ENCODE measurements at regions not wholly inside any gene's neighbourhood (a gene's known extent, or its start where the extent isn't known, plus 50 kb on each side); places are given as distances from the start of the nearest gene placed in this dataset.
"Not testable (repeated sequence)": the region's sequence is repeated elsewhere in the genome, so short reads cannot be mapped to it uniquely, and the experiment has no call there.

DNA sequence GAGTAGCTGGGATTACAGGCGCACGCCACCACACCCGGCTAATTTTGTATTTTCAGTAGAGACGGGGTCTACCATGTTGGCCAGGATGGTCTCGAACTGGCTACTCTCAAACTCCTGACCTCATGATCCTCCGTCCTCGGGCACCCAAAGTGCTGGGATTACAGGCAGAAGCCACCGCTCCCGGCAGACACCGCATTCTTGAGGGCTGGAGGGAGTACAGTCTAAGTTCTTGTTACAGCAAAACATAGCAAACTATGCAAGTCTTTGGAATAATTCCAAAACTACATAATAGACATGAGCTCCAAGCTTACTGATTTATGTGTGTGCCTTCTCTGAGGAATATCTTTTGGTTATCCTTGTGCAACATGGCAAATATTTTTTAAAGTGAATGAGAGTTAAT is 299.1 kb upstream of the ZNF658 start:
- H3K36me3 ChIP-seq; intact Hi-C loops (cut with DNase I); H3K4me3 ChIP-seq; H3K9me3 ChIP-seq; H3K4me1 ChIP-seq; H3K27ac ChIP-seq; H3K27me3 ChIP-seq: not testable (repeated sequence)
- DNase-seq, result peak; percentile 40
- 79 to 80% methylated on average over 10 of the region's 10 CpGs for WGBS, 2 donors

DNA sequence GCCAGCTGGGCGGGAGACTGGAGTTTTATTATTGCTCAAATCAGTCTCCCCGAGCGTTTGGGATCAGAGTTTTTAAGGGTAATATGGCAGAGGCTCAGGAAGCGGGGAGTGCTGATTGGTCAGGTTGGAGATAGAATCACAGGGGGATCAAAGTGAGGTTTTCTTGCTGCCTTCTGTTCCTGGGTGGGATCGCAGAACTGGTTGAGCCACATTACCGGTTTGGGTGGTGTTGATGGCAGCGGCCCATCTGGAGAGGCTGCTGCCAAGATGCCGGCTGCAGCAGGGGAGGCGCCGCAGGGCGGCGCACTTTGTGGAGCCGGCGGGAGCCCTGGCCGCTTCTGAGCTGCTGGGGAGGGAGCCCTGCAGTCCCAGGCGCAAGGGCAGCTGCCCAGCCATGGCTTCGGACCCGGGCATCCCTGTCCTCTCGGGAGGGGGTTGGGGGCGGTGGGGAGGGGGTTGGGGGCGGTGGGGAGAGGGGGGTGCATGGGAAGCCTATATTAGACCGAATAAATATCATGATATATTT is 268.9 kb upstream of the ZNF658 start:
- H3K4me3 ChIP-seq; intact Hi-C loops (cut with DNase I); H3K27me3 ChIP-seq; H3K27ac ChIP-seq; DNase-seq; H3K4me1 ChIP-seq; H3K9me3 ChIP-seq; H3K36me3 ChIP-seq: not testable (repeated sequence)
- 51 to 68% methylated on average over 5 of the region's 22 CpGs for WGBS, 2 donors

DNA sequence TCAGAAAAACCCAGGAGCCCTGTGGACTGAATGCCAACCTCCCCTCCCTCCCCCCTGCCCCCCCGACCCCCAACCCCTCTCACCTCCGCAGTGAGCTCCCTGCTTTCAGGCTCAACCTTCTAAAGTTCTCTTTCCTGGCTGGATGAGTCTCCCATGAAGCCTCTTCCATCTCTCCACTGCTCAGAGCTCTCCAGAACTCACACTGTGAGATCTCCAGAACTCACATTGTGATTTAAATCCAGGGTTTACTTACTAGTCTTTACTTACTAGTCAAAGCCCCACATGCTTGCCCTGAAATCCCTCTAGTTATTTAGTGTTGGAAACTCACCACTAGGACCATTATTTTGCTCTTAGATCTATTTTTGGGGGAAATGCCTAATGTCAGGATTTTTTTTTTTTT is 252.8 kb upstream of the ZNF658 start:
- intact Hi-C loops (cut with DNase I); H3K4me1 ChIP-seq: not testable (repeated sequence)
- no CpG with 5 or more reads among the region's 2 CpGs for WGBS, 2 donors

DNA sequence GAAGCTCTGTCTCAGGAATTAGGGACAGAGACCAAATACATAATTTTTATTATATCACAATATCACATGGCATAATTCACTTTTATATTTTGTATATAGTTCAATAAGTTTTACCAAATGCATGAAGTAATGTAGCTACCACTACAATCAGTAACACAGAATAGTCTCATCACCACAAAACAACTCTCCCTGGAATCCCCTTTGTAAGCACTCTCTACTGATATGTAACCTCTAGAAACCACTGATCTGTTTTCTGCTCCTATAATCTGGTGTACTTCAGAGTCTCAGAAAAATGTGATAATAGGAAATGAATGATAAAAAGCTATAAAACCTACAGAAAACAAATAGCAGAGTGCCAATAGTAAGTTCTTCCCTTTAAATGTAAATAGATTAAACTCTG is 210.3 kb upstream of the ZNF658 start:
- H3K27me3 ChIP-seq; intact Hi-C loops (cut with DNase I); H3K36me3 ChIP-seq; H3K27ac ChIP-seq; DNase-seq; H3K9me3 ChIP-seq; H3K4me1 ChIP-seq; H3K4me3 ChIP-seq: not testable (repeated sequence)

More for the DNA sequence above, 252.8 kb upstream of the ZNF658 start:
- H3K36me3 ChIP-seq, H3K27ac ChIP-seq, DNase-seq, H3K4me3 ChIP-seq, H3K9me3 ChIP-seq, H3K27me3 ChIP-seq: not testable (repeated sequence)

DNA sequence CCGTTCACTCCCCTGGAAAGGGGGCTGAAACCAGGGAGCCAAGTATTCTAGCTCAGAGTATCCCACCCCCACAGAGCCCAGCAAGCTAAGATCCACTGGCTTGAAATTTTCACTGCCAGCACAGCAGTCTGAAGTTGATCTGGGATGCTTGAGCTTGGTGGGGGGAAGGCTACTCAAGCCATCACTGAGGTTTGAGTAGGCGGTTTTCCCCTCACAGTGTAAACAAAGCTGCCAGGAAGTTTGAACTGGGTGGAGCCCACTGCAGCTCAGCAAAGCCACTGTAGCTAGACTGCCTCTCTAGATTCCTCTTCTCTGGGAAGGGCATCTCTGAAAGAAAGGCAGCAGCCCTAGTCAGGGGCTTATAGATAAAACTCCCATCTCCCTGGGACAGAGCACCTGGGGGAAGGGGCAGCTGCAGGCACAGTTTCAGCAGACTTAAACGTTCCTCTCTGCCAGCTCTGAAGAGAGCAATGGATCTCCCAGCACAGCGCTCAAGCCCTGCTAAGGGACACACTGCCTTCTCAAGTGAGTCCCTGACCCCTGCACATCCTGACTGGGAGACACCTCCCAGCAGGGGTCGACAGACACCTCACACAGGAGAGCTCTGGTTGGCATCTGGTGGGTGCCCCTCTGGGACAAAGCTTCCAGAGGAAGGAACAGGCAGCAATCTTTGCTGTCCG is 204.8 kb upstream of the ZNF658 start:
- H3K4me1 ChIP-seq; intact Hi-C loops (cut with DNase I); H3K4me3 ChIP-seq; DNase-seq; H3K27ac ChIP-seq; H3K27me3 ChIP-seq; H3K9me3 ChIP-seq; H3K36me3 ChIP-seq: not testable (repeated sequence)
- WGBS, 2 donors, result 56% methylated on average over 2 of the region's 6 CpGs

DNA sequence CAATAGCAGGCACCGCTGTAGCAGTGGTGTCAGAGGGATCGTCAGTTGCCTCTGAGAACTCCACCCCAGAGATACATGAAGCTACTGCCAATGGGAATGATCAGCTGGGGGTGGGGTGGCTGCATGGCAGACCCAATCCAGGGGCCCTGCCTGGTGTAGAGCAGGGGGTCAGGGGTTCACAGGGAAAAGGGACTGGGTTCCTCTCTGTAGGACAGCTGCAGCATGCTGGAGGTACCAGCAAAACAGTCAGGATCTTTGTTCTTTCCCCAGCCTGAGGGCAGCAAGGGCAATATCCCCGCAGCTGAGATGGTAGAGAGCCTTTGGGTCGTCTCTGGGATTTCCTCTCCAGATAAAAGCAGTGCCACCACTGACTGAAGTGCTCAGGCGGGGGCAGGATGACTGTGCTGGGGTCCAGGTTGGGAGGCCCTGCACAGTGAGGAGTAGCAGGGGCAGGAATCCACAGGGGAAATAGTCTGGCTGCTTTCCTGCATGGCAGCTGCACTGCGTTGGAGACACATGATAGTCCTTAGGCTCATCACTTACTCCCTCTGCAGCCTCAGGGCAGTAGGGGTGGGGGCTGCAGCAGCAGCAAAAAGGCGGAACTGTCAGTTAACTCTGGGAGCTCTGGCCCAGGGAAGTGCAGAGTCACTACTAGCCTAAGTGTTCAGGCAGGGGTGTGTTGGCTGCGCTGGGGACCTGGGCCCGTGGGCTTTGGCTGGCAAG is 203.0 kb upstream of the ZNF658 start:
- H3K4me3 ChIP-seq; H3K9me3 ChIP-seq; H3K27me3 ChIP-seq; H3K4me1 ChIP-seq; H3K27ac ChIP-seq; H3K36me3 ChIP-seq; DNase-seq; intact Hi-C loops (cut with DNase I): not testable (repeated sequence)
- no CpG with 5 or more reads among the region's 9 CpGs for WGBS, 2 donors

DNA sequence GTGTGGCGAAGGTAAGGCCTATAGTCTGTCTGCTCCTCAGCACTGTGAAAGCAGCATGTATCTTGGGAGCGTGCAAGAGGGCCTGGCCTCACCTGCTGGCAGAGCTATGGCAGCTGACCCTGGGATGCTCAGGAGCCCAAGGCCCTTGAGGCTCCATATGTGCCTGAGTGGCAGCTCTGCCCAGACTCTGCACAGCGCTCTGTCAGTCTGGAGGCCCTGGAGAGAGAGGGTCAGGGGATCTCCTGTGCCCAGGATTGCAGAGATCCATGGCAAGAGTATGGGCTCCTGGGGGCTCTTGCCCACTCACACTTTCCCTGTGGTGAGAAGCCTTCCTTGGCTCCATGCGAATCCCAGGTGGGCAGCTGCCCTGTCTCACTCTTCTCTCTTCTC is 202.5 kb upstream of the ZNF658 start:
- H3K27ac ChIP-seq; H3K4me3 ChIP-seq; H3K27me3 ChIP-seq; H3K9me3 ChIP-seq; H3K36me3 ChIP-seq; intact Hi-C loops (cut with DNase I); DNase-seq; H3K4me1 ChIP-seq: not testable (repeated sequence)
- 90 to 94% methylated on average over 1 of the region's 4 CpGs for WGBS, 2 donors

DNA sequence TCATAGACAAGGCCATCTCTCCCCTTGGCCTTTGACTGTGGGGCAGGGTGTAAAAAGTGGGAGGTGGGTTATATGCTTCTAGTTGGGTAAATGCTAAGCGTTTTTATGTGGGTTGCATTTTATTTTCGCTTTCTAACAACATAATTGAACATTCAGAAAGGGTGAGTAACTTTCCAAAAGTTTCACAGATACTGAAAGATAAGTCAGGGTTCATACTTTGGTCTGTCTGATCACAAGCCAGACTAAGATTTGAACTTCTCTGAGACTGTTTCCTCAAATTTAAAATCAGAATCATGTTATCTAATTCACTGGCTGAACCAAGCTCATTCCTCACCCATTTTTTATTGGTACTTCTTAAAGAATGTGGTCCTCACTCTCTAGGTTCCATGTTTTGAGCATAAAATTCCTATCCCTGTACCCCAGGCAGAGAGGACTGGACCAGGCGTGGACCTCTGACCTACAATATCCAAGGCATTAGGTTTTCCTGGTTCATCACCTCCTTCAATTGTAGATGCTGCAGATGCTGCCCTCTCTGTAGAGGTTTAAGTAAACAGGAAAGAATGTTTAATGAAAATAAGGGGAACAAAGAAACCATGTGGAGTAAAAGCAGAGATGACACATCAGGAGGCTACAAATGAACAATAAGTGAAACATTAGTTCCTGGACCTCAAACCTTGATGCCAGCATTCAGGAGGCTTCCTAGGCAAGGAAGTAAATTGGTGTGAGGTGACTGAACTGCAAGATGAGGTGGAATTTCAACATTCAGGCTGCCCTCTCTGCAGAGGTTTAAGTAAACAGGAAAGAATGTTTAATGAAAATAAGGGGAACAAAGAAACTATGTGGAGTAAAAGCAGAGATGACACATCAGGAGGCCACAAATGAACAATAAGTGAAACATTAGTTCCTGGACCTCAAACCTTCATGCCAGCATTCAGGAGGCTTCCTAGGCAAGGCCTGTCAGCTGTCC is 198.8 kb upstream of the ZNF658 start:
- 56 to 79% methylated on average over 1 of the region's 3 CpGs for WGBS, 2 donors
- H3K36me3 ChIP-seq; H3K27me3 ChIP-seq; H3K27ac ChIP-seq; H3K9me3 ChIP-seq; H3K4me3 ChIP-seq; DNase-seq; intact Hi-C loops (cut with DNase I); H3K4me1 ChIP-seq: not testable (repeated sequence)

DNA sequence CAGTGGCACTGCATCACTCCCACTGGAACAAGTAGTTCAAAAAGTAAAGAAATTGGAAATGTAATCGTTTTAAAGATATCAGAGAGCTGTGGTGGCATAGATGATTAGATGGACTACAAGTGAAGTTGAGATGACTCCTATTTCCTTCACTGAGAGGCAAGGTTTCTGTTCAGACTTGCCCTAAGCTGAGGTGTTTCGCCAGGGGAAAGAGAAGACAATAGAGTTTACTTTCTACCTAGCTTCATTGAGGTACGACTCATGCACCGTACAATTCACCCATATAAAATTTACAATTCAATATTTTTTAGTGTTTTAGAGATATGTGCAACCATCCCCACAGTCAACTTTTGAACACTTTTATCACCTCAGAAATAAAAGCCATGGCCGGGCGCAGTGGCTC is 189.0 kb upstream of the ZNF658 start:
- H3K27ac ChIP-seq; H3K4me3 ChIP-seq; H3K4me1 ChIP-seq; H3K27me3 ChIP-seq; intact Hi-C loops (cut with DNase I); DNase-seq; H3K36me3 ChIP-seq; H3K9me3 ChIP-seq: not testable (repeated sequence)
- no CpG with 5 or more reads among the region's 6 CpGs for WGBS, 2 donors

DNA sequence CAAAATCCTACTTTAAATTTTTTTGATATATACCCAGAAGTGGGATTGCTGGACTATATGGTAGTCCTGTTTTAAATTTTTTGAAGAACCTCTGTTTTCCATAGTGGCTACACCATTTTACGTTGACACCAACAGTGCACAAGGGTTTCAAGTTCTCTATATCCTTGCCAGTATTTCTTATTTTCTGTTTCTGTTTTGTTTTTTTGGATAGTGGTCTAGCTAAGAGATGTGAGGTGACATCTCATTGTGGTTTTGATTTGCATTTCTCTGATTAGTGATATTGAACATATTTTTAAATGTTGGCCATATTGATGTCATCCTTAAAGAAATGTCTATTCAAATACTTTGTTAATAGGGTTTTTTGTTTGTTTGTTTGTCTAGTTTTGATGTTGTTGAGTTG is 187.7 kb upstream of the ZNF658 start:
- DNase-seq; H3K36me3 ChIP-seq; H3K4me3 ChIP-seq; H3K9me3 ChIP-seq; intact Hi-C loops (cut with DNase I); H3K27ac ChIP-seq; H3K27me3 ChIP-seq; H3K4me1 ChIP-seq: not testable (repeated sequence)
- WGBS, 2 donors, result no CpG with 5 or more reads among the region's 1 CpG

DNA sequence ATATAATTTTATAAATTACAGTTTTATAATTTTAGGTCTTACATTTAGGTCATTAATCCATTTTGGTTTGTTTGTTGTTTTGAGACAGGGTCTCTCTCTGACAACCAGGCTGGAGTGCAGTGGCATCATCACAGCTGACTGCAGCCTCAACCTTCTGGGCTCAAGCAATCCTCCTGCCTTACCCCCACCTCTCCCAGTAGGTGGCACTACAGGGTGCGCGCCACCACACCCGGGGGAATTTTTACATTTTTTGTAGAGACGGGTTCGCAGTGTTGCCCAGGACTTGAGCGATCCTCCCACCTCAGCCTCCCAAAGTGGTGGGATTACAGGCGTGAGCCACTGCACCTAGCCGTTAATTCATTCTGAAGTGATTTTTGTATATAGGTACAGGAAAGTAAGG is 187.0 kb upstream of the ZNF658 start:
- H3K27ac ChIP-seq; H3K36me3 ChIP-seq; H3K4me1 ChIP-seq; H3K4me3 ChIP-seq; DNase-seq; intact Hi-C loops (cut with DNase I); H3K27me3 ChIP-seq; H3K9me3 ChIP-seq: not testable (repeated sequence)
- no CpG with 5 or more reads among the region's 8 CpGs for WGBS, 2 donors

DNA sequence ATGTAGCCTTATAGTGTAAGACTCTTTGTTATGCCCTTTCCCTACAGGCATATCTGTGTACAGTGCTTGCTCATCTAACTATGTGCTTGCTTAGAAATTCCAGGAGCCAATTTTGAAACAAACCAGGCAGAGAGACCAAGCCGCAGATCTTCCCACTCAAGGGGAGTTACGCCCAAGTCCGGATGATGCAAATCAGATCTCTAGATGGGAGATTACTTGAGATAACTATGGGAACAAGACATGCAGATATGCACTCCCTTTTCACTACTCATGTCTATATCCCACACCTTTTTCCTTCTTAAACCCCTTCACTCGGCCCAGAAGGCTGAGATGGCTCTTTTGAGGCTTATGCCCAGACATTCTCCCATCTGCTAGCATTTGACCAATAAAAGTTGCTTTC is 179.7 kb upstream of the ZNF658 start:
- no CpG with 5 or more reads among the region's 4 CpGs for WGBS, 2 donors
- H3K36me3 ChIP-seq; H3K4me3 ChIP-seq; H3K27me3 ChIP-seq; DNase-seq; H3K27ac ChIP-seq; intact Hi-C loops (cut with DNase I); H3K9me3 ChIP-seq; H3K4me1 ChIP-seq: not testable (repeated sequence)

DNA sequence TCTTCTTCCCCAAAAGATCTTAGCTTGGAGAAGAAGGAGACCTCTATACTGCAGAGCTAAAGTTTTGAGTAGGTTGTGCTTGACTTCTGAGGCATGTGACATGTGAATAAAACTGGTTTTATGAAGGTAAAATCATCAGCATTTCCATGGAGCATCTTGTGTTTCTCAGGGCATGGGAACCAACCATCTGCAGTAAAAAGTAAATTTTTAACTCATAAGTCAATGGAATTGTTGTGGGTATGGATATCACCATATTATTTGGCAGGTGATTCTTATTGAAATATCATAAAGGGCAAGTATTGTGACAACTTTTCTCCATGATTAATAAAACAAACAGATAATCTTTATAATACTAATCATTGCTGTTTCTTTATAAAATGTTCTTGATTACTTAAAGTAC is 173.0 kb upstream of the ZNF658 start:
- H3K4me3 ChIP-seq; DNase-seq; H3K27me3 ChIP-seq; H3K9me3 ChIP-seq; H3K36me3 ChIP-seq; H3K27ac ChIP-seq; H3K4me1 ChIP-seq; intact Hi-C loops (cut with DNase I): not testable (repeated sequence)
